ENCODE measurements at regions not wholly inside any gene's neighbourhood (a gene's known extent, or its start where the extent isn't known, plus 50 kb on each side); places are given as distances from the start of the nearest gene placed in this dataset.

- intact Hi-C loops (cut with micrococcal nuclease), result no loop called here
- no peak for ATAC-seq (ENCODE audit: low read depth)
- no peak overlapping the region for H3K4me3 Mint-ChIP-seq
- TF ChIP-seq CTCF (IDR thresholded peaks at IDR 0.05), result no peak
- ChIA-PET CTCF (no interaction called here), POLR2A (no interaction called here)
- no peaks in the 10 kb centered on the region for H3K36me3 Mint-ChIP-seq (ENCODE audit: low read depth)
- H3K27ac Mint-ChIP-seq, result no peak overlapping the region
- no peak for DNase-seq
- H3K9me3 Mint-ChIP-seq, result peaks cover 9% of the 10 kb centered on the region
- no peaks in the 10 kb centered on the region for H3K4me1 Mint-ChIP-seq
- H3K27me3 Mint-ChIP-seq, result no peaks in the 10 kb centered on the region
Observed at GRCh38 chr20:11569163-11569562, 348.5 kb upstream of the BTBD3 start.

- no peak for TF ChIP-seq CTCF (IDR thresholded peaks at IDR 0.05)
- intact Hi-C loops (cut with micrococcal nuclease), result no loop called here
- Mint-ChIP-seq H3K9me3 (no peaks in the 10 kb centered on the region), H3K27ac (no peak overlapping the region), H3K36me3 (ENCODE audit: low read depth) (no peaks in the 10 kb centered on the region), H3K4me3 (no peak overlapping the region), H3K27me3 (no peaks in the 10 kb centered on the region), H3K4me1 (no peaks in the 10 kb centered on the region)
- ATAC-seq (ENCODE audit: low read depth) (no peak), DNase-seq (no peak)
- CTCF ChIA-PET, result no interaction called here
- POLR2A ChIA-PET, result no interaction called here
Observed at GRCh38 chr20:11573507-11573906, 344.2 kb upstream of the BTBD3 start.

- no peak overlapping the region for H3K27ac Mint-ChIP-seq
- no peak for ATAC-seq (ENCODE audit: low read depth)
- no peak for DNase-seq
- ChIA-PET CTCF (no interaction called here), POLR2A (no interaction called here)
- no peak for TF ChIP-seq CTCF (IDR thresholded peaks at IDR 0.05)
- intact Hi-C loops (cut with micrococcal nuclease), result no loop called here
- H3K4me3 Mint-ChIP-seq, result no peak overlapping the region
- no peaks in the 10 kb centered on the region for H3K9me3 Mint-ChIP-seq
- no peaks in the 10 kb centered on the region for H3K36me3 Mint-ChIP-seq (ENCODE audit: low read depth)
- H3K27me3 Mint-ChIP-seq, result no peaks in the 10 kb centered on the region
- H3K4me1 Mint-ChIP-seq, result no peaks in the 10 kb centered on the region
Observed at GRCh38 chr20:11581271-11581670, 336.4 kb upstream of the BTBD3 start.

- H3K4me3 Mint-ChIP-seq, result no peak overlapping the region
- H3K27me3 Mint-ChIP-seq, result no peaks in the 10 kb centered on the region
- no peak for ATAC-seq (ENCODE audit: low read depth)
- no peak for TF ChIP-seq CTCF (IDR thresholded peaks at IDR 0.05)
- ChIA-PET CTCF (no interaction called here), POLR2A (no interaction called here)
- DNase-seq, result no peak
- intact Hi-C loops (cut with micrococcal nuclease), result no loop called here
- H3K27ac Mint-ChIP-seq, result no peak overlapping the region
- no peaks in the 10 kb centered on the region for H3K4me1 Mint-ChIP-seq
- H3K9me3 Mint-ChIP-seq, result no peaks in the 10 kb centered on the region
- no peaks in the 10 kb centered on the region for H3K36me3 Mint-ChIP-seq (ENCODE audit: low read depth)
Observed at GRCh38 chr20:11582060-11582459, 335.6 kb upstream of the BTBD3 start.

- Mint-ChIP-seq H3K4me1 (no peaks in the 10 kb centered on the region), H3K9me3 (no peaks in the 10 kb centered on the region), H3K4me3 (no peak overlapping the region), H3K27ac (no peak overlapping the region), H3K36me3 (ENCODE audit: low read depth) (no peaks in the 10 kb centered on the region), H3K27me3 (no peaks in the 10 kb centered on the region)
- no peak for TF ChIP-seq CTCF (IDR thresholded peaks at IDR 0.05)
- intact Hi-C loops (cut with micrococcal nuclease), result no loop called here
- no peak for DNase-seq
- ATAC-seq (ENCODE audit: low read depth), result no peak
- ChIA-PET CTCF (no interaction called here), POLR2A (no interaction called here)
Observed at GRCh38 chr20:11585752-11586352, 331.8 kb upstream of the BTBD3 start.

Measured in activated B cell treated with CpG ODN at 0.5 μM for 24 hours (primary cell).